ENCODE measurements at regions not wholly inside any gene's neighbourhood (a gene's known extent, or its start where the extent isn't known, plus 50 kb on each side); places are given as distances from the start of the nearest gene placed in this dataset.

- Histone ChIP-seq H3K9me2 (ENCODE audit: insufficient read depth, low read length) (no peaks in the 10 kb centered on the region), H3K27me3 (ENCODE audit: insufficient read depth, low read depth, low read length) (no peaks in the 10 kb centered on the region), H3K9ac (ENCODE audit: low read length) (no peak overlapping the region), H4K20me1 (ENCODE audit: insufficient read depth) (no peaks in the 10 kb centered on the region), H3K9me3 (ENCODE audit: low read length) (no peaks in the 10 kb centered on the region), H3K36me3 (ENCODE audit: insufficient read depth, low read length) (no peaks in the 10 kb centered on the region), H3K4me3 (ENCODE audit: low read length) (no peak overlapping the region), H3K79me2 (replicated peaks; ENCODE audit: insufficient read depth, low read length) (no peaks in the 10 kb centered on the region), H3K27ac (ENCODE audit: low read length) (no peak overlapping the region), H2AFZ (ENCODE audit: low read depth, low read length) (no peak overlapping the region), H3K4me2 (ENCODE audit: low read length) (no peak overlapping the region), H3F3A (ENCODE audit: insufficient read depth, low read length, poor library complexity, severe bottlenecking) (no peaks in the 10 kb centered on the region)
- TF ChIP-seq EP300 (conservative IDR thresholded peaks at IDR 0.05; ENCODE audit: poor library complexity, severe bottlenecking) (no peak), POLR2AphosphoS5 (IDR thresholded peaks at IDR 0.05) (no peak), RAD21 (conservative IDR thresholded peaks at IDR 0.05) (no peak), MXI1 (conservative IDR thresholded peaks at IDR 0.05; ENCODE audit: poor library complexity, severe bottlenecking) (no peak), REST (IDR thresholded peaks at IDR 0.05; ENCODE audit: borderline replicate concordance) (no peak), TAF1 (IDR thresholded peaks at IDR 0.05; ENCODE audit: low read depth) (no peak), EZH2 (IDR thresholded peaks at IDR 0.05; ENCODE audit: borderline replicate concordance, insufficient read depth, low read length, poor library complexity, severe bottlenecking) (no peak), SMC3 (conservative IDR thresholded peaks at IDR 0.05; ENCODE audit: poor library complexity) (no peak)
- TF ChIP-seq, protein P1, sequence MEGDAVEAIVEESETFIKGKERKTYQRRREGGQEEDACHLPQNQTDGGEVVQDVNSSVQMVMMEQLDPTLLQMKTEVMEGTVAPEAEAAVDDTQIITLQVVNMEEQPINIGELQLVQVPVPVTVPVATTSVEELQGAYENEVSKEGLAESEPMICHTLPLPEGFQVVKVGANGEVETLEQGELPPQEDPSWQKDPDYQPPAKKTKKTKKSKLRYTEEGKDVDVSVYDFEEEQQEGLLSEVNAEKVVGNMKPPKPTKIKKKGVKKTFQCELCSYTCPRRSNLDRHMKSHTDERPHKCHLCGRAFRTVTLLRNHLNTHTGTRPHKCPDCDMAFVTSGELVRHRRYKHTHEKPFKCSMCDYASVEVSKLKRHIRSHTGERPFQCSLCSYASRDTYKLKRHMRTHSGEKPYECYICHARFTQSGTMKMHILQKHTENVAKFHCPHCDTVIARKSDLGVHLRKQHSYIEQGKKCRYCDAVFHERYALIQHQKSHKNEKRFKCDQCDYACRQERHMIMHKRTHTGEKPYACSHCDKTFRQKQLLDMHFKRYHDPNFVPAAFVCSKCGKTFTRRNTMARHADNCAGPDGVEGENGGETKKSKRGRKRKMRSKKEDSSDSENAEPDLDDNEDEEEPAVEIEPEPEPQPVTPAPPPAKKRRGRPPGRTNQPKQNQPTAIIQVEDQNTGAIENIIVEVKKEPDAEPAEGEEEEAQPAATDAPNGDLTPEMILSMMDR (IDR thresholded peaks at IDR 0.05; ENCODE audit: poor library complexity, severe bottlenecking), result no peak
These were observed 548.2 kb upstream of the AMELY start for GRCh38 chrY:7459802-7460201.

DNA sequence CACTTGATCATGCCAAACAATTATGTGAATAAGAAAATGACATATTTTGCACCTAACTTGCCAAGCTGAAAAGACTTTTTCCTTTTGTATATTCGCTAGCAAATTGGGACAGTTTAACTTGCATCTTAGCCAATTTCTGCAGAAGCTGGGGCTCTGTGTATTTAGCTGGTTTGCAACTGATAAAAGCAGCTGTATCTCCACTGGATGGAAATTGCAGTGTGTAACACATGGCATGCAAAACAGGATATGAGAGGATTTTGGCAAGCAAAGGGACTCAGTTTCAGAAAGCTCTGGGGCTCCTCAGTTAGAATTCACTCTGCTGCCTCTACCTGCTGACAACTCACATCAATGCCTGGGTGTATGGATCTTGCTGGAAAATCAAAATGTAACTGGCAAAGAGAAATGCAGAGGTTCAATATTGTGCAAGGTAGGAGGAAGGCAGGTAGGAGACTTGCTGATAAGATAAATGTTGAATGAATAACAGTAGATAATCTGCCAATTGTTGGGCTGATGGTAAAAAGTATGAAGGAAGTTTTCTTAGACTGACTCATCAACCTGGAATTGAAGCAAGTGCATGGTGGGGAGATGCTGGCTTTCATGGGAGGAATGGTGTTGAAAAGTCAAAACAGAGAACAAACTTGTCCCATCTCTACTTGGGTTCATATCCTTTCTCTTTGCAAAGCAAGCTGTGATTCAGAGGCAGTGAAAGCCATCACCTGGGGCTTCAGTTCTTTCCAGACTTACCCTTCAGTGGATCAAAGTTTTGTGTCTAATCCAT lies 546.9 kb upstream of the AMELY start:
- no peaks in the 10 kb centered on the region for H4K20me1 ChIP-seq (ENCODE audit: insufficient read depth)
- H3K9ac ChIP-seq (ENCODE audit: low read length), result no peak overlapping the region
- H2AFZ ChIP-seq (ENCODE audit: low read depth, low read length), result no peak overlapping the region
- no peak overlapping the region for H3K4me2 ChIP-seq (ENCODE audit: low read length)
- TF ChIP-seq SMC3 (conservative IDR thresholded peaks at IDR 0.05; ENCODE audit: poor library complexity), result no peak
- no peak for TF ChIP-seq REST (IDR thresholded peaks at IDR 0.05; ENCODE audit: borderline replicate concordance)
- TF ChIP-seq TAF1 (IDR thresholded peaks at IDR 0.05; ENCODE audit: low read depth), result no peak
- no peak for TF ChIP-seq RAD21 (conservative IDR thresholded peaks at IDR 0.05)
- H3F3A ChIP-seq (ENCODE audit: insufficient read depth, low read length, poor library complexity, severe bottlenecking), result no peaks in the 10 kb centered on the region
- no peaks in the 10 kb centered on the region for H3K79me2 ChIP-seq (replicated peaks; ENCODE audit: insufficient read depth, low read length)
- no peak overlapping the region for H3K4me3 ChIP-seq (ENCODE audit: low read length)
- H3K27me3 ChIP-seq (ENCODE audit: insufficient read depth, low read depth, low read length), result no peaks in the 10 kb centered on the region
- H3K9me3 ChIP-seq (ENCODE audit: low read length), result no peaks in the 10 kb centered on the region
- H3K9me2 ChIP-seq (ENCODE audit: insufficient read depth, low read length), result no peaks in the 10 kb centered on the region
- H3K27ac ChIP-seq (ENCODE audit: low read length), result no peak overlapping the region
- no peaks in the 10 kb centered on the region for H3K36me3 ChIP-seq (ENCODE audit: insufficient read depth, low read length)
